GM23338 (cell line): ENCODE measurements at regions not wholly inside any gene's neighbourhood (a gene's known extent, or its start where the extent isn't known, plus 50 kb on each side); places are given as distances from the start of the nearest gene placed in this dataset.

ENCODE experiments used
- ATAC-seq: fragments of 200-7000 bp; cut with Tn5 transposase; 3 replicates; pipeline ENCODE4 v1.9.1; 2020
- DNase-seq: peaks from one replicate; pipeline ENCODE4 v3.0.0-alpha.2; 2015; ENCODE audit warnings: low spot score
- H2AFZ ChIP-seq: fragments of 200-600 bp; sonication (generic); 2 replicates; pipeline ENCODE4 v1.8.0; 2016; ENCODE audit warnings: antibody characterized with exemption, mild to moderate bottlenecking, moderate library complexity
- H3F3A ChIP-seq: fragments of 200-600 bp; sonication (generic); replicated peaks from 2 replicates; pipeline ENCODE4 v1.8.0; 2017; ENCODE audit warnings: antibody characterized with exemption, mixed run types, low read depth
- H3K27ac ChIP-seq: fragments of 200-600 bp; sonication (generic); 2 replicates; pipeline ENCODE4 v1.6.1; 2016; ENCODE audit warnings: low read depth
- H3K27me3 ChIP-seq: fragments of 200-600 bp; sonication (generic); 2 replicates; pipeline ENCODE4 v1.8.0; 2016; ENCODE audit warnings: mild to moderate bottlenecking, mixed run types, moderate library complexity; ENCODE audit not compliant: insufficient read depth
- H3K36me3 ChIP-seq: fragments of 200-600 bp; sonication (generic); 2 replicates; pipeline ENCODE4 v1.8.0; 2016; ENCODE audit warnings: mild to moderate bottlenecking; ENCODE audit not compliant: insufficient read depth
- H3K4me1 ChIP-seq: fragments of 200-600 bp; sonication (generic); 2 replicates; pipeline ENCODE4 v1.8.0; 2016; ENCODE audit warnings: mild to moderate bottlenecking, moderate library complexity; ENCODE audit not compliant: insufficient read depth
- H3K4me2 ChIP-seq: fragments of 200-600 bp; sonication (generic); 2 replicates; pipeline ENCODE4 v1.7.1; 2017; ENCODE audit warnings: mixed run types
- H3K4me3 ChIP-seq: fragments of 200-600 bp; sonication (generic); 2 replicates; pipeline ENCODE4 v1.6.1; 2016; ENCODE audit warnings: mixed run types
- H3K79me2 ChIP-seq: fragments of 200-600 bp; sonication (generic); replicated peaks from 2 replicates; pipeline ENCODE4 v1.8.0; 2017; ENCODE audit warnings: mild to moderate bottlenecking; ENCODE audit not compliant: insufficient read depth
- H3K9me2 ChIP-seq: fragments of 200-600 bp; sonication (generic); 2 replicates; pipeline ENCODE4 v1.8.0; 2017; ENCODE audit not compliant: insufficient read depth
- H4K20me1 ChIP-seq: fragments of 200-600 bp; sonication (generic); replicated peaks from 2 replicates; pipeline ENCODE4 v1.8.0; 2017; ENCODE audit warnings: mild to moderate bottlenecking; ENCODE audit not compliant: insufficient read depth
- H3K27ac Mint-ChIP-seq: 2 replicates; pipeline ENCODE4 v1.8.0; 2020; ENCODE audit warnings: inconsistent platforms, mild to moderate bottlenecking, moderate library complexity, mixed read lengths
- H3K27me3 Mint-ChIP-seq: 3 replicates; pipeline ENCODE4 v1.8.0; 2022; ENCODE audit warnings: low read depth, mild to moderate bottlenecking, moderate library complexity, mixed read lengths, inconsistent platforms; ENCODE audit not compliant: insufficient read depth, poor library complexity
- H3K36me3 Mint-ChIP-seq: 3 replicates; pipeline ENCODE4 v1.8.0; 2021; ENCODE audit warnings: low read depth, mild to moderate bottlenecking, inconsistent platforms, moderate library complexity, mixed read lengths
- H3K4me1 Mint-ChIP-seq: 3 replicates; pipeline ENCODE4 v1.8.0; 2020; ENCODE audit warnings: mild to moderate bottlenecking, inconsistent platforms, mixed read lengths
- H3K4me3 Mint-ChIP-seq: 3 replicates; pipeline ENCODE4 v1.8.0; 2021; ENCODE audit warnings: moderate library complexity, mild to moderate bottlenecking, inconsistent platforms, mixed read lengths
- H3K9me3 Mint-ChIP-seq: 3 replicates; pipeline ENCODE4 v1.8.0; 2020; ENCODE audit warnings: moderate library complexity, mild to moderate bottlenecking, inconsistent platforms, mixed read lengths
- CREB1 ChIP-seq: fragments of 250-450 bp; sonication (Bioruptor Pico); IDR thresholded peaks from 2 replicates; pipeline ENCODE4 v1.5.0; 2020; ENCODE audit warnings: low read depth, mild to moderate bottlenecking, moderate library complexity
- ETS1 ChIP-seq: IDR thresholded peaks from 2 replicates; pipeline ENCODE4 v1.6.1; 2016; ENCODE audit warnings: antibody characterized with exemption
- EZH2 ChIP-seq: fragments of 200-600 bp; sonication (generic); IDR thresholded peaks from one replicate; pipeline ENCODE4 v1.8.0; 2017; ENCODE audit warnings: antibody characterized with exemption, mild to moderate bottlenecking, low read depth; ENCODE audit not compliant: unreplicated experiment
- JUNB ChIP-seq: IDR thresholded peaks from one replicate; pipeline ENCODE4 v1.6.1; 2016; ENCODE audit warnings: antibody characterized with exemption; ENCODE audit not compliant: unreplicated experiment
- NANOG ChIP-seq: IDR thresholded peaks from 2 replicates; pipeline ENCODE4 v1.6.1; 2016; ENCODE audit warnings: antibody characterized with exemption, borderline replicate concordance
- REST ChIP-seq: IDR thresholded peaks from one replicate; pipeline ENCODE4 v1.6.1; 2018; ENCODE audit warnings: antibody characterized with exemption; ENCODE audit not compliant: unreplicated experiment
- STAT1 ChIP-seq: IDR thresholded peaks from one replicate; pipeline ENCODE4 v1.6.1; 2016; ENCODE audit warnings: antibody characterized with exemption; ENCODE audit not compliant: unreplicated experiment
- ZNF114 ChIP-seq: fragments of 250-450 bp; sonication (Bioruptor Pico); IDR thresholded peaks from 2 replicates; pipeline ENCODE4 v1.5.0; 2020; ENCODE audit warnings: mild to moderate bottlenecking, moderate library complexity
- ZNF331 ChIP-seq: fragments of 250-450 bp; sonication (Bioruptor Pico); IDR thresholded peaks from 2 replicates; pipeline ENCODE4 v1.5.0; 2020; ENCODE audit warnings: low read depth, mild to moderate bottlenecking, moderate library complexity
- TF ChIP-seq, protein P1 (sequence below), 2 experiments: fragments of 200-600 bp in 1 of 2; sonication (generic) in 1 of 2; conservative IDR thresholded peaks; 2 replicates each; pipeline versions ENCODE4 v1.5.1 to v1.6.1; 2016 to 2017; ENCODE audit warnings: antibody characterized with exemption in 2 of 2, low read depth in 2 of 2, mild to moderate bottlenecking in 2 of 2, moderate library complexity in 1 of 2

GRCh38 chr16:14337303-14338191 lies 266.4 kb downstream of the MRTFB start:
- Histone ChIP-seq H3K27me3 (no peaks in the 10 kb centered on the region), H4K20me1 (no peaks in the 10 kb centered on the region), H3F3A (no peaks in the 10 kb centered on the region), H3K4me3 (no peak overlapping the region), H3K36me3 (no peaks in the 10 kb centered on the region), H3K9me2 (peaks cover 7% of the 10 kb centered on the region; the same call in 1 of the 2 replicates), H2AFZ (0 out of 2 replicates have a peak overlapping the region, but pooled peaks have one; percentile 23), H3K27ac (no peak overlapping the region), H3K79me2 (no peaks in the 10 kb centered on the region), H3K4me2 (no peak overlapping the region), H3K4me1 (no peaks in the 10 kb centered on the region)
- ATAC-seq (peak; percentile 71), DNase-seq (no peak)
- H3K4me3 Mint-ChIP-seq = no peak overlapping the region
- H3K27ac Mint-ChIP-seq = no peak overlapping the region
- H3K4me1 Mint-ChIP-seq = no peaks in the 10 kb centered on the region
- no peak for TF ChIP-seq ZNF114 (CRISPR knock-in tag)
- peaks cover 2% of the 10 kb centered on the region; the same call in 1 of the 3 replicates for H3K36me3 Mint-ChIP-seq
- H3K27me3 Mint-ChIP-seq = no peaks in the 10 kb centered on the region
- peaks cover 17% of the 10 kb centered on the region; the same call in 2 of the 3 replicates for H3K9me3 Mint-ChIP-seq

DNA sequence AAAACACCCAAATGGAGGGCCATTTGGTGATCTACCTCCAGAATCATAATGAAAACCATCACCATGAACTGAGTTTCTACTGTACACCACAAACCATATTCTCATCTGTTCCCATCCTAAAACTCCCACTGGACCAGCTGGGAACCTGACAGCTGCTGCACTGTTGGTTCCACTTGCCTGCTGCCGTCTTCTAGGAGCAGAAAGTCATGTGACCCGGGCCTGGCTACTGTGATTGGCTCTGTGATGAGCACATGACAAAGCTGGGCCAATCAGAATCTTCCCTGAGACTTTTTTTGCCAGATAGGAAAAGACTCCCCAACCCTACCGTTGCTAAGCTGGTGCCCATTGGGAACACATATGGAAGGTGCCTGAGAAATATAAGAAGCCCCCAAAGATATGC lies 264.2 kb downstream of the MRTFB start:
- H3K9me3 Mint-ChIP-seq = no peaks in the 10 kb centered on the region
- no peaks in the 10 kb centered on the region for H4K20me1 ChIP-seq
- no peak overlapping the region for H3K4me3 Mint-ChIP-seq
- H3K27ac ChIP-seq = no peak overlapping the region
- H3K4me1 Mint-ChIP-seq = no peaks in the 10 kb centered on the region
- H3K4me2 ChIP-seq = no peak overlapping the region
- peaks cover 7% of the 10 kb centered on the region; the same call in 1 of the 2 replicates for H3K9me2 ChIP-seq
- H3K27me3 Mint-ChIP-seq = no peaks in the 10 kb centered on the region
- H3K27me3 ChIP-seq = no peaks in the 10 kb centered on the region
- no peak overlapping the region for H3K27ac Mint-ChIP-seq
- H3K4me1 ChIP-seq = no peaks in the 10 kb centered on the region
- no peaks in the 10 kb centered on the region for H3K36me3 Mint-ChIP-seq
- no peaks in the 10 kb centered on the region for H3K36me3 ChIP-seq
- no peak overlapping the region for H2AFZ ChIP-seq
- H3F3A ChIP-seq = no peaks in the 10 kb centered on the region
- no peak overlapping the region for H3K4me3 ChIP-seq
- DNase-seq (no peak), ATAC-seq (no peak)
- no peaks in the 10 kb centered on the region for H3K79me2 ChIP-seq
- TF ChIP-seq ETS1 = no peak
- no peak for TF ChIP-seq NANOG
- TF ChIP-seq JUNB = no peak
- TF ChIP-seq, protein P1, sequence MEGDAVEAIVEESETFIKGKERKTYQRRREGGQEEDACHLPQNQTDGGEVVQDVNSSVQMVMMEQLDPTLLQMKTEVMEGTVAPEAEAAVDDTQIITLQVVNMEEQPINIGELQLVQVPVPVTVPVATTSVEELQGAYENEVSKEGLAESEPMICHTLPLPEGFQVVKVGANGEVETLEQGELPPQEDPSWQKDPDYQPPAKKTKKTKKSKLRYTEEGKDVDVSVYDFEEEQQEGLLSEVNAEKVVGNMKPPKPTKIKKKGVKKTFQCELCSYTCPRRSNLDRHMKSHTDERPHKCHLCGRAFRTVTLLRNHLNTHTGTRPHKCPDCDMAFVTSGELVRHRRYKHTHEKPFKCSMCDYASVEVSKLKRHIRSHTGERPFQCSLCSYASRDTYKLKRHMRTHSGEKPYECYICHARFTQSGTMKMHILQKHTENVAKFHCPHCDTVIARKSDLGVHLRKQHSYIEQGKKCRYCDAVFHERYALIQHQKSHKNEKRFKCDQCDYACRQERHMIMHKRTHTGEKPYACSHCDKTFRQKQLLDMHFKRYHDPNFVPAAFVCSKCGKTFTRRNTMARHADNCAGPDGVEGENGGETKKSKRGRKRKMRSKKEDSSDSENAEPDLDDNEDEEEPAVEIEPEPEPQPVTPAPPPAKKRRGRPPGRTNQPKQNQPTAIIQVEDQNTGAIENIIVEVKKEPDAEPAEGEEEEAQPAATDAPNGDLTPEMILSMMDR (conservative IDR thresholded peaks at IDR 0.05; ENCODE audit: low read depth in 2 of 2) = no peak
- no peak for TF ChIP-seq STAT1
- no peak for TF ChIP-seq ZNF331
- TF ChIP-seq REST = no peak
- no peak for TF ChIP-seq CREB1 (CRISPR knock-in tag)
- no peak for TF ChIP-seq EZH2
